Left forelimb (tissue), 1 donor: ENCODE measurements at regions not wholly inside any gene's neighbourhood (a gene's known extent, or its start where the extent isn't known, plus 50 kb on each side); places are given as distances from the start of the nearest gene placed in this dataset.

Source experiments
- DNase-seq: peaks from one replicate; pipeline ENCODE4 v3.0.0-alpha.2; 2018; ENCODE audit warnings: low spot score

- DNase-seq: no peak
These were observed 425.6 kb downstream of the RASEF start for GRCh38 chr9:82637368-82637767.

- no peak for DNase-seq
These were observed 417.3 kb downstream of the RASEF start for GRCh38 chr9:82645600-82645999.

GRCh38 chr9:82650368-82650767 is 412.6 kb downstream of the RASEF start:
- DNase-seq: no peak

GRCh38 chr9:82651474-82651873 is 411.5 kb downstream of the RASEF start:
- DNase-seq: no peak

GRCh38 chr9:82665324-82665723 is 397.6 kb downstream of the RASEF start:
- DNase-seq: no peak

- DNase-seq: no peak
These were observed 394.2 kb downstream of the RASEF start for GRCh38 chr9:82668689-82669199.

- DNase-seq: no peak
These were observed 392.9 kb downstream of the RASEF start for GRCh38 chr9:82670000-82670399.

- no peak for DNase-seq
These were observed 392.2 kb downstream of the RASEF start for GRCh38 chr9:82670726-82671125.

GRCh38 chr9:82673201-82673600 is 389.7 kb downstream of the RASEF start:
- DNase-seq: no peak

GRCh38 chr9:82673919-82674318 is 389.0 kb downstream of the RASEF start:
- no peak for DNase-seq

- no peak for DNase-seq
These were observed 387.8 kb downstream of the RASEF start for GRCh38 chr9:82675102-82675501.

GRCh38 chr9:82675605-82676004 is 387.3 kb downstream of the RASEF start:
- DNase-seq: no peak

GRCh38 chr9:82677086-82677485 is 385.9 kb downstream of the RASEF start:
- DNase-seq: no peak

- DNase-seq: no peak
These were observed 383.5 kb downstream of the RASEF start for GRCh38 chr9:82679472-82679871.

GRCh38 chr9:82680179-82680935 is 382.6 kb downstream of the RASEF start:
- no peak for DNase-seq

- no peak for DNase-seq
These were observed 381.1 kb downstream of the RASEF start for GRCh38 chr9:82681809-82682208.

- DNase-seq: no peak
These were observed 380.5 kb downstream of the RASEF start for GRCh38 chr9:82682431-82682830.

GRCh38 chr9:82695704-82696103 is 367.2 kb downstream of the RASEF start:
- DNase-seq: no peak

- DNase-seq: no peak
These were observed 356.2 kb downstream of the RASEF start for GRCh38 chr9:82706786-82707185.

- no peak for DNase-seq
These were observed 346.1 kb downstream of the RASEF start for GRCh38 chr9:82716821-82717220.

- DNase-seq: no peak
These were observed 342.4 kb downstream of the RASEF start for GRCh38 chr9:82720515-82720914.

GRCh38 chr9:82721593-82721992 is 341.3 kb downstream of the RASEF start:
- DNase-seq: no peak

GRCh38 chr9:82722051-82722450 is 340.9 kb downstream of the RASEF start:
- DNase-seq: no peak

- no peak for DNase-seq
These were observed 340.4 kb downstream of the RASEF start for GRCh38 chr9:82722561-82722960.
